ENCODE measurements at regions not wholly inside any gene's neighbourhood (a gene's known extent, or its start where the extent isn't known, plus 50 kb on each side); places are given as distances from the start of the nearest gene placed in this dataset.

GRCh38 chr5:167903659-167904058 is 387.8 kb upstream of the WWC1 start:
- DNase-seq (ENCODE audit: low spot score): no peak
- no peak for TF ChIP-seq CTCF (IDR thresholded peaks at IDR 0.05; ENCODE audit: extremely low read depth, insufficient read depth, missing control alignments)
- in situ Hi-C loops (cut with MboI; ENCODE audit: low pct_unique_long_range_greater_than_20kb, low sequenced_read_pairs, unreplicated experiment): no loop called here

GRCh38 chr5:167905919-167906853 is 385.3 kb upstream of the WWC1 start:
- in situ Hi-C loops (cut with MboI; ENCODE audit: low pct_unique_long_range_greater_than_20kb, low sequenced_read_pairs, unreplicated experiment): no loop called here
- DNase-seq (ENCODE audit: low spot score): no peak
- no peak for TF ChIP-seq CTCF (IDR thresholded peaks at IDR 0.05; ENCODE audit: extremely low read depth, insufficient read depth, missing control alignments)

GRCh38 chr5:167908606-167909005 is 382.8 kb upstream of the WWC1 start:
- no peak for TF ChIP-seq CTCF (IDR thresholded peaks at IDR 0.05; ENCODE audit: extremely low read depth, insufficient read depth, missing control alignments)
- in situ Hi-C loops (cut with MboI; ENCODE audit: low pct_unique_long_range_greater_than_20kb, low sequenced_read_pairs, unreplicated experiment): no loop called here
- DNase-seq (ENCODE audit: low spot score): no peak

GRCh38 chr5:167912941-167913665 is 378.3 kb upstream of the WWC1 start:
- in situ Hi-C loops (cut with MboI; ENCODE audit: low pct_unique_long_range_greater_than_20kb, low sequenced_read_pairs, unreplicated experiment): no loop called here
- no peak for DNase-seq (ENCODE audit: low spot score)
- TF ChIP-seq CTCF (IDR thresholded peaks at IDR 0.05; ENCODE audit: extremely low read depth, insufficient read depth, missing control alignments): no peak

- no peak for DNase-seq (ENCODE audit: low spot score)
- TF ChIP-seq CTCF (IDR thresholded peaks at IDR 0.05; ENCODE audit: extremely low read depth, insufficient read depth, missing control alignments): no peak
- in situ Hi-C loops (cut with MboI; ENCODE audit: low pct_unique_long_range_greater_than_20kb, low sequenced_read_pairs, unreplicated experiment): no loop called here
Measured at GRCh38 chr5:167915237-167915636, 376.2 kb upstream of the WWC1 start.

- no peak for DNase-seq (ENCODE audit: low spot score)
- TF ChIP-seq CTCF (IDR thresholded peaks at IDR 0.05; ENCODE audit: extremely low read depth, insufficient read depth, missing control alignments): no peak
- in situ Hi-C loops (cut with MboI; ENCODE audit: low pct_unique_long_range_greater_than_20kb, low sequenced_read_pairs, unreplicated experiment): no loop called here
Measured at GRCh38 chr5:167916261-167916691, 375.2 kb upstream of the WWC1 start.
